HEK293 (cell line): ENCODE measurements at regions not wholly inside any gene's neighbourhood (a gene's known extent, or its start where the extent isn't known, plus 50 kb on each side); places are given as distances from the start of the nearest gene placed in this dataset.

ENCODE experiments used
- GFI1B ChIP-seq: fragments of 450-650 bp; formaldehyde crosslinking; IDR thresholded peaks from 2 replicates; pipeline ENCODE4 v1.5.1; 2016; ENCODE audit warnings: missing biosample characterization, missing genetic modification characterization
- GLIS1 ChIP-seq: fragments of 450-650 bp; formaldehyde crosslinking; IDR thresholded peaks from 2 replicates; pipeline ENCODE4 v1.5.1; 2016; ENCODE audit warnings: missing biosample characterization, missing genetic modification characterization
- RBAK ChIP-seq: fragments of 450-650 bp; formaldehyde crosslinking; IDR thresholded peaks from 2 replicates; pipeline ENCODE4 v1.5.1; 2016; ENCODE audit warnings: missing biosample characterization, missing genetic modification characterization
- SP2 ChIP-seq: fragments of 450-650 bp; formaldehyde crosslinking; IDR thresholded peaks from 2 replicates; pipeline ENCODE4 v1.5.1; 2016; ENCODE audit warnings: missing biosample characterization, missing genetic modification characterization
- SP7 ChIP-seq: fragments of 450-650 bp; formaldehyde crosslinking; IDR thresholded peaks from 2 replicates; pipeline ENCODE4 v1.5.1; 2016; ENCODE audit warnings: missing biosample characterization, missing genetic modification characterization
- TRIM28 ChIP-seq: IDR thresholded peaks from 2 replicates; pipeline ENCODE4 v1.6.1; 2011; ENCODE audit warnings: low read length, control low read depth, borderline replicate concordance
- ZFP3 ChIP-seq: fragments of 450-650 bp; formaldehyde crosslinking; IDR thresholded peaks from 2 replicates; pipeline ENCODE4 v1.5.1; 2016; ENCODE audit warnings: low read depth, missing biosample characterization, missing genetic modification characterization
- ZNF10 ChIP-seq: fragments of 450-650 bp; formaldehyde crosslinking; IDR thresholded peaks from 2 replicates; pipeline ENCODE4 v1.5.1; 2017; ENCODE audit warnings: missing biosample characterization, missing genetic modification characterization
- ZNF112 ChIP-seq: fragments of 450-650 bp; formaldehyde crosslinking; IDR thresholded peaks from 2 replicates; pipeline ENCODE4 v1.5.0; 2017; ENCODE audit warnings: missing biosample characterization, missing genetic modification characterization
- ZNF114 ChIP-seq: fragments of 450-650 bp; formaldehyde crosslinking; IDR thresholded peaks from 2 replicates; pipeline ENCODE4 v1.5.0; 2017; ENCODE audit warnings: missing biosample characterization, missing genetic modification characterization
- ZNF24 ChIP-seq: fragments of 450-650 bp; formaldehyde crosslinking; IDR thresholded peaks from 2 replicates; pipeline ENCODE4 v1.5.1; 2016; ENCODE audit warnings: missing biosample characterization, missing genetic modification characterization
- ZNF292 ChIP-seq: fragments of 450-650 bp; formaldehyde crosslinking; IDR thresholded peaks from 2 replicates; pipeline ENCODE4 v1.5.1; 2016; ENCODE audit warnings: low read depth, missing biosample characterization, missing genetic modification characterization, borderline replicate concordance
- ZNF37A ChIP-seq: fragments of 450-650 bp; IDR thresholded peaks from 2 replicates; pipeline ENCODE4 v1.5.1; 2018; ENCODE audit warnings: missing biosample characterization, missing genetic modification characterization
- ZNF391 ChIP-seq: fragments of 450-650 bp; formaldehyde crosslinking; IDR thresholded peaks from 2 replicates; pipeline ENCODE4 v1.5.1; 2016; ENCODE audit warnings: low read depth, missing biosample characterization, missing genetic modification characterization, borderline replicate concordance
- ZNF473 ChIP-seq: fragments of 450-650 bp; formaldehyde crosslinking; IDR thresholded peaks from 2 replicates; pipeline ENCODE4 v1.5.1; 2017; ENCODE audit warnings: missing biosample characterization, missing genetic modification characterization
- ZNF548 ChIP-seq: fragments of 450-650 bp; formaldehyde crosslinking; IDR thresholded peaks from 2 replicates; pipeline ENCODE4 v1.5.1; 2016; ENCODE audit warnings: missing biosample characterization, missing genetic modification characterization
- ZNF549 ChIP-seq: fragments of 450-650 bp; IDR thresholded peaks from 2 replicates; pipeline ENCODE4 v1.5.1; 2018; ENCODE audit warnings: missing biosample characterization, missing genetic modification characterization, mild to moderate bottlenecking, inconsistent platforms, moderate library complexity
- ZNF596 ChIP-seq: fragments of 450-650 bp; IDR thresholded peaks from 2 replicates; pipeline ENCODE4 v1.5.0; 2018; ENCODE audit warnings: missing biosample characterization, mild to moderate bottlenecking, missing genetic modification characterization, moderate library complexity
- ZNF660 ChIP-seq: fragments of 450-650 bp; IDR thresholded peaks from 2 replicates; pipeline ENCODE4 v1.5.1; 2018; ENCODE audit warnings: missing biosample characterization, mild to moderate bottlenecking, missing genetic modification characterization
- ZNF670 ChIP-seq: fragments of 450-650 bp; formaldehyde crosslinking; IDR thresholded peaks from 2 replicates; pipeline ENCODE4 v1.5.1; 2016; ENCODE audit warnings: missing biosample characterization, missing genetic modification characterization, low read depth
- ZNF707 ChIP-seq: fragments of 450-650 bp; formaldehyde crosslinking; IDR thresholded peaks from 2 replicates; pipeline ENCODE4 v1.5.1; 2016; ENCODE audit warnings: missing biosample characterization, missing genetic modification characterization
- ZNF747 ChIP-seq: fragments of 450-650 bp; formaldehyde crosslinking; IDR thresholded peaks from 2 replicates; pipeline ENCODE4 v1.5.1; 2016; ENCODE audit warnings: missing biosample characterization, missing genetic modification characterization
- ZXDB ChIP-seq: fragments of 450-650 bp; formaldehyde crosslinking; IDR thresholded peaks from 2 replicates; pipeline ENCODE4 v1.5.1; 2016; ENCODE audit warnings: missing biosample characterization, missing genetic modification characterization
- TF ChIP-seq, protein P1 (sequence below): fragments of 450-650 bp; formaldehyde crosslinking; IDR thresholded peaks from 2 replicates; pipeline ENCODE4 v1.5.1; 2017; ENCODE audit warnings: missing biosample characterization, missing genetic modification characterization
- TF ChIP-seq, protein P2 (sequence below): fragments of 450-650 bp; formaldehyde crosslinking; IDR thresholded peaks from 2 replicates; pipeline ENCODE4 v1.5.1; 2017; ENCODE audit warnings: missing biosample characterization, missing genetic modification characterization
- TF ChIP-seq, protein P3 (sequence below): fragments of 450-650 bp; formaldehyde crosslinking; IDR thresholded peaks from 2 replicates; pipeline ENCODE4 v1.5.1; 2016; ENCODE audit warnings: missing biosample characterization, missing genetic modification characterization
- TF ChIP-seq, protein P4 (sequence below): sonication (generic); formaldehyde crosslinking; IDR thresholded peaks from 2 replicates; pipeline ENCODE4 v1.8.1; 2022; ENCODE audit warnings: mild to moderate bottlenecking, moderate library complexity, missing genetic modification reagents
- TF ChIP-seq, protein P5 (sequence below): fragments of 450-650 bp; formaldehyde crosslinking; IDR thresholded peaks from 2 replicates; pipeline ENCODE4 v1.5.1; 2016; ENCODE audit warnings: missing biosample characterization, missing genetic modification characterization
- TF ChIP-seq, protein P6 (sequence below): fragments of 450-650 bp; formaldehyde crosslinking; IDR thresholded peaks from 2 replicates; pipeline ENCODE4 v1.5.1; 2017; ENCODE audit warnings: missing biosample characterization, missing genetic modification characterization

DNA sequence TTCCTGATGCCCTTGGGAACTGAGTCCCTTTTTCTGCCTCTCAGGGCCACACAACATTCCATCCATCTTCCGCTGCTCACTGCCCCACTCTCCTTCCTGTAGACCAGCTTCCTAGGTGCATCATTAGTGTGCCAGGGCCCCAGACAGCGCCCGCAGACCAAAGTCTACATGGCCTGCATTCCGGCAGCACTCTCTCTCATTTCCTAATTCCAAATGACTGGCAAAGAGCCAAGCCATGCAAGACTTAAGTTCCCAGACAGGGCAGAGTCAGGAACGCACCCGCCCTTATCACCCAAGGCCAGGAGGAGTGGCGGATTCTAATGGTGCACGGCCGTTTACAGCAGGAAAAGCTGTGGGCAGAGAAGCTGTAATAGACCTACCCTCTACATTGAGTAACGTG is 159.8 kb upstream of the ARID1B start (continued):
- TF ChIP-seq, protein P1, sequence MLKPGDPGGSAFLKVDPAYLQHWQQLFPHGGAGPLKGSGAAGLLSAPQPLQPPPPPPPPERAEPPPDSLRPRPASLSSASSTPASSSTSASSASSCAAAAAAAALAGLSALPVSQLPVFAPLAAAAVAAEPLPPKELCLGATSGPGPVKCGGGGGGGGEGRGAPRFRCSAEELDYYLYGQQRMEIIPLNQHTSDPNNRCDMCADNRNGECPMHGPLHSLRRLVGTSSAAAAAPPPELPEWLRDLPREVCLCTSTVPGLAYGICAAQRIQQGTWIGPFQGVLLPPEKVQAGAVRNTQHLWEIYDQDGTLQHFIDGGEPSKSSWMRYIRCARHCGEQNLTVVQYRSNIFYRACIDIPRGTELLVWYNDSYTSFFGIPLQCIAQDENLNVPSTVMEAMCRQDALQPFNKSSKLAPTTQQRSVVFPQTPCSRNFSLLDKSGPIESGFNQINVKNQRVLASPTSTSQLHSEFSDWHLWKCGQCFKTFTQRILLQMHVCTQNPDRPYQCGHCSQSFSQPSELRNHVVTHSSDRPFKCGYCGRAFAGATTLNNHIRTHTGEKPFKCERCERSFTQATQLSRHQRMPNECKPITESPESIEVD (tag by site-specific recombination), result no peak
- no peak for TF ChIP-seq ZNF548
- 0 out of 2 replicates have a peak, but pooled peaks have one; percentile 17 for TF ChIP-seq SP7
- TF ChIP-seq GLIS1 (tag by site-specific recombination), result no peak
- no peak for TF ChIP-seq ZNF473
- no peak for TF ChIP-seq ZNF37A (tag by site-specific recombination)
- TF ChIP-seq ZNF24 (tag by site-specific recombination), result no peak
- no peak for TF ChIP-seq ZNF549 (tag by site-specific recombination)
- peak; percentile 66 for TF ChIP-seq ZNF660
- no peak for TF ChIP-seq ZNF707 (tag by site-specific recombination)
- TF ChIP-seq, protein P2, sequence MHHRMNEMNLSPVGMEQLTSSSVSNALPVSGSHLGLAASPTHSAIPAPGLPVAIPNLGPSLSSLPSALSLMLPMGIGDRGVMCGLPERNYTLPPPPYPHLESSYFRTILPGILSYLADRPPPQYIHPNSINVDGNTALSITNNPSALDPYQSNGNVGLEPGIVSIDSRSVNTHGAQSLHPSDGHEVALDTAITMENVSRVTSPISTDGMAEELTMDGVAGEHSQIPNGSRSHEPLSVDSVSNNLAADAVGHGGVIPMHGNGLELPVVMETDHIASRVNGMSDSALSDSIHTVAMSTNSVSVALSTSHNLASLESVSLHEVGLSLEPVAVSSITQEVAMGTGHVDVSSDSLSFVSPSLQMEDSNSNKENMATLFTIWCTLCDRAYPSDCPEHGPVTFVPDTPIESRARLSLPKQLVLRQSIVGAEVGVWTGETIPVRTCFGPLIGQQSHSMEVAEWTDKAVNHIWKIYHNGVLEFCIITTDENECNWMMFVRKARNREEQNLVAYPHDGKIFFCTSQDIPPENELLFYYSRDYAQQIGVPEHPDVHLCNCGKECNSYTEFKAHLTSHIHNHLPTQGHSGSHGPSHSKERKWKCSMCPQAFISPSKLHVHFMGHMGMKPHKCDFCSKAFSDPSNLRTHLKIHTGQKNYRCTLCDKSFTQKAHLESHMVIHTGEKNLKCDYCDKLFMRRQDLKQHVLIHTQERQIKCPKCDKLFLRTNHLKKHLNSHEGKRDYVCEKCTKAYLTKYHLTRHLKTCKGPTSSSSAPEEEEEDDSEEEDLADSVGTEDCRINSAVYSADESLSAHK, result no peak
- TF ChIP-seq ZNF10, result no peak
- TF ChIP-seq ZNF391 (tag by site-specific recombination), result no peak
- TF ChIP-seq ZNF747 (tag by site-specific recombination), result no peak
- TF ChIP-seq ZNF112 (tag by site-specific recombination), result no peak
- TF ChIP-seq, protein P3, sequence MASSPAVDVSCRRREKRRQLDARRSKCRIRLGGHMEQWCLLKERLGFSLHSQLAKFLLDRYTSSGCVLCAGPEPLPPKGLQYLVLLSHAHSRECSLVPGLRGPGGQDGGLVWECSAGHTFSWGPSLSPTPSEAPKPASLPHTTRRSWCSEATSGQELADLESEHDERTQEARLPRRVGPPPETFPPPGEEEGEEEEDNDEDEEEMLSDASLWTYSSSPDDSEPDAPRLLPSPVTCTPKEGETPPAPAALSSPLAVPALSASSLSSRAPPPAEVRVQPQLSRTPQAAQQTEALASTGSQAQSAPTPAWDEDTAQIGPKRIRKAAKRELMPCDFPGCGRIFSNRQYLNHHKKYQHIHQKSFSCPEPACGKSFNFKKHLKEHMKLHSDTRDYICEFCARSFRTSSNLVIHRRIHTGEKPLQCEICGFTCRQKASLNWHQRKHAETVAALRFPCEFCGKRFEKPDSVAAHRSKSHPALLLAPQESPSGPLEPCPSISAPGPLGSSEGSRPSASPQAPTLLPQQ (tag by site-specific recombination), result no peak
- no peak for TF ChIP-seq ZNF114 (tag by site-specific recombination)
- TF ChIP-seq, protein P4, sequence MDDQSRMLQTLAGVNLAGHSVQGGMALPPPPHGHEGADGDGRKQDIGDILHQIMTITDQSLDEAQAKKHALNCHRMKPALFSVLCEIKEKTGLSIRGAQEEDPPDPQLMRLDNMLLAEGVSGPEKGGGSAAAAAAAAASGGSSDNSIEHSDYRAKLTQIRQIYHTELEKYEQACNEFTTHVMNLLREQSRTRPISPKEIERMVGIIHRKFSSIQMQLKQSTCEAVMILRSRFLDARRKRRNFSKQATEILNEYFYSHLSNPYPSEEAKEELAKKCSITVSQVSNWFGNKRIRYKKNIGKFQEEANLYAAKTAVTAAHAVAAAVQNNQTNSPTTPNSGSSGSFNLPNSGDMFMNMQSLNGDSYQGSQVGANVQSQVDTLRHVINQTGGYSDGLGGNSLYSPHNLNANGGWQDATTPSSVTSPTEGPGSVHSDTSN, result no peak
- no peak for TF ChIP-seq ZNF292 (tag by site-specific recombination)
- TF ChIP-seq ZXDB, result 0 out of 2 replicates have a peak, but pooled peaks have one; percentile 10
- TF ChIP-seq, protein P5, sequence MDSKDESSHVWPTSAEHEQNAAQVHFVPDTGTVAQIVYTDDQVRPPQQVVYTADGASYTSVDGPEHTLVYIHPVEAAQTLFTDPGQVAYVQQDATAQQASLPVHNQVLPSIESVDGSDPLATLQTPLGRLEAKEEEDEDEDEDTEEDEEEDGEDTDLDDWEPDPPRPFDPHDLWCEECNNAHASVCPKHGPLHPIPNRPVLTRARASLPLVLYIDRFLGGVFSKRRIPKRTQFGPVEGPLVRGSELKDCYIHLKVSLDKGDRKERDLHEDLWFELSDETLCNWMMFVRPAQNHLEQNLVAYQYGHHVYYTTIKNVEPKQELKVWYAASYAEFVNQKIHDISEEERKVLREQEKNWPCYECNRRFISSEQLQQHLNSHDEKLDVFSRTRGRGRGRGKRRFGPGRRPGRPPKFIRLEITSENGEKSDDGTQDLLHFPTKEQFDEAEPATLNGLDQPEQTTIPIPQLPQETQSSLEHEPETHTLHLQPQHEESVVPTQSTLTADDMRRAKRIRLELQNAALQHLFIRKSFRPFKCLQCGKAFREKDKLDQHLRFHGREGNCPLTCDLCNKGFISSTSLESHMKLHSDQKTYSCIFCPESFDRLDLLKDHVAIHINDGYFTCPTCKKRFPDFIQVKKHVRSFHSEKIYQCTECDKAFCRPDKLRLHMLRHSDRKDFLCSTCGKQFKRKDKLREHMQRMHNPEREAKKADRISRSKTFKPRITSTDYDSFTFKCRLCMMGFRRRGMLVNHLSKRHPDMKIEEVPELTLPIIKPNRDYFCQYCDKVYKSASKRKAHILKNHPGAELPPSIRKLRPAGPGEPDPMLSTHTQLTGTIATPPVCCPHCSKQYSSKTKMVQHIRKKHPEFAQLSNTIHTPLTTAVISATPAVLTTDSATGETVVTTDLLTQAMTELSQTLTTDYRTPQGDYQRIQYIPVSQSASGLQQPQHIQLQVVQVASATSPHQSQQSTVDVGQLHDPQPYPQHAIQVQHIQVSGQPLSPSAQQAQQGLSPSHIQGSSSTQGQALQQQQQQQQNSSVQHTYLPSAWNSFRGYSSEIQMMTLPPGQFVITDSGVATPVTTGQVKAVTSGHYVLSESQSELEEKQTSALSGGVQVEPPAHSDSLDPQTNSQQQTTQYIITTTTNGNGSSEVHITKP (tag by site-specific recombination), result peak; percentile 56
- TF ChIP-seq RBAK (tag by site-specific recombination), result no peak
- no peak for TF ChIP-seq ZNF670 (tag by site-specific recombination)
- no peak; the same call in 1 of the 2 replicates for TF ChIP-seq GFI1B (tag by site-specific recombination)
- no peak for TF ChIP-seq SP2 (tag by site-specific recombination)
- TF ChIP-seq, protein P6, sequence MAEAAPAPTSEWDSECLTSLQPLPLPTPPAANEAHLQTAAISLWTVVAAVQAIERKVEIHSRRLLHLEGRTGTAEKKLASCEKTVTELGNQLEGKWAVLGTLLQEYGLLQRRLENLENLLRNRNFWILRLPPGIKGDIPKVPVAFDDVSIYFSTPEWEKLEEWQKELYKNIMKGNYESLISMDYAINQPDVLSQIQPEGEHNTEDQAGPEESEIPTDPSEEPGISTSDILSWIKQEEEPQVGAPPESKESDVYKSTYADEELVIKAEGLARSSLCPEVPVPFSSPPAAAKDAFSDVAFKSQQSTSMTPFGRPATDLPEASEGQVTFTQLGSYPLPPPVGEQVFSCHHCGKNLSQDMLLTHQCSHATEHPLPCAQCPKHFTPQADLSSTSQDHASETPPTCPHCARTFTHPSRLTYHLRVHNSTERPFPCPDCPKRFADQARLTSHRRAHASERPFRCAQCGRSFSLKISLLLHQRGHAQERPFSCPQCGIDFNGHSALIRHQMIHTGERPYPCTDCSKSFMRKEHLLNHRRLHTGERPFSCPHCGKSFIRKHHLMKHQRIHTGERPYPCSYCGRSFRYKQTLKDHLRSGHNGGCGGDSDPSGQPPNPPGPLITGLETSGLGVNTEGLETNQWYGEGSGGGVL (tag by site-specific recombination), result no peak; the same call in 1 of the 2 replicates
- TF ChIP-seq ZNF596 (tag by site-specific recombination), result no peak
- peak; percentile 90 for TF ChIP-seq TRIM28
- TF ChIP-seq ZFP3 (tag by site-specific recombination), result no peak
